NCI-H146 treated with DMSO at 0.1 percent for 48 hours (cell line): ENCODE measurements at regions not wholly inside any gene's neighbourhood (a gene's known extent, or its start where the extent isn't known, plus 50 kb on each side); places are given as distances from the start of the nearest gene placed in this dataset.

ENCODE experiments used
- DNase-seq: peaks from one replicate; lab custom pipeline; 2025; ENCODE audit not compliant: unreplicated experiment; lab: John Stamatoyannopoulos, UW

GRCh38 chr13:84031120-84031519, 148.8 kb upstream of the SLITRK1 start:
- no peak for DNase-seq

DNA sequence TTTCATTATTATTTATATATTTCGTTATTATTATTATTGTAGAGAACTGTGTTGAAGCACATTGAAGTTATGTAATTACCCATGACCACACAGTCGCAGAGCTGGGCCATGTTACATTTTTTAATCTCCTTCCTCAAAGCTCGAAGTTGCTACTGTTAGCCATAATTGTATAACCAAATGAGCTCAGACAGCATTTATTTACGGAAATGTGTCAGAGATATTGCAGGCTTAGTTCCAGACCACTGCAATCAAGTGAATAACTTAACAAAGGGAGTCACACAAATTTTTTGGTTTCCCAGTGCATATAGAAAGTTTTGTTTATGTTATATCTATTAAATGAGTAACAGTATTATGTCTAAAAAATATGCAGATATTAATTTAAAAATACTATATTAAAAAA, 147.1 kb upstream of the SLITRK1 start:
- DNase-seq: no peak

DNA sequence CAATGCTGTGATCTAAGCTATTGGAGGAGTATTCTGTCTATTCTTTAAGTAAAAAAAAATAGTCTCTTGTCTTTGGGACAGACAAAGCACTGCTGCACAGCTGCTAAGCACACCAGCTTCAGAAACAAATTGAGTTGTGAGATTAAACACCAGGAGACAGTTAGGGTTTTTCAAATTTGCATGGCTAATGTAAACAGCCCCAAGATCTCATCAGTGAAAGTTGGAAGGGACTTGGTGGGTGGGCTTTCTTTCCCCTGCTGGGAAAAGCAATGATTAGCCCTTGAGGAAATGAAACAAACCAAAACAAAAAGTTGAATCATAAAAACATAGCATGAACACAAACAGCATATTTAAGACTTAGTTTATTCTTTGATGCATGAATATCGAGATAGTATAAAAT, 143.6 kb upstream of the SLITRK1 start:
- no peak for DNase-seq

DNA sequence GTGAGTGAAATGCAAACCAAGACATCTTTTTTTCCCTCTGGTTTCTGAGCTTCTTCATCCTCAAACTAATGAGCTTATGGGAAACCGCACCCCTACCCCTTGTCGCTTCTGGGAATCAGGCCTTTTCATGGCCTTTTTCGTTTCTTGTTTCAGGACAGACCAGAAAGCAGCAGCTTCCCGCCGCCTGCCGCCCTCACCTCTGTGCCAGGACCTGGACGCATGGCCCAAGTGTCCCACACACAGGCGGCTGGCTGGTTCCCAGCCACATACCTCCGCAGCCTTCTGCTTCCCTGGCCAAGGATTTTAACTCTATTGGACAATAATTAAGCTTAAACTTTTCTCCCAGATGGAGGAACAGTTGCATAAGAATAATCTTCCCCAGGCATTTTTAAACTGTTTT, 114.1 kb upstream of the SLITRK1 start:
- no peak for DNase-seq

GRCh38 chr13:83995930-83996329, 113.7 kb upstream of the SLITRK1 start:
- DNase-seq: no peak

DNA sequence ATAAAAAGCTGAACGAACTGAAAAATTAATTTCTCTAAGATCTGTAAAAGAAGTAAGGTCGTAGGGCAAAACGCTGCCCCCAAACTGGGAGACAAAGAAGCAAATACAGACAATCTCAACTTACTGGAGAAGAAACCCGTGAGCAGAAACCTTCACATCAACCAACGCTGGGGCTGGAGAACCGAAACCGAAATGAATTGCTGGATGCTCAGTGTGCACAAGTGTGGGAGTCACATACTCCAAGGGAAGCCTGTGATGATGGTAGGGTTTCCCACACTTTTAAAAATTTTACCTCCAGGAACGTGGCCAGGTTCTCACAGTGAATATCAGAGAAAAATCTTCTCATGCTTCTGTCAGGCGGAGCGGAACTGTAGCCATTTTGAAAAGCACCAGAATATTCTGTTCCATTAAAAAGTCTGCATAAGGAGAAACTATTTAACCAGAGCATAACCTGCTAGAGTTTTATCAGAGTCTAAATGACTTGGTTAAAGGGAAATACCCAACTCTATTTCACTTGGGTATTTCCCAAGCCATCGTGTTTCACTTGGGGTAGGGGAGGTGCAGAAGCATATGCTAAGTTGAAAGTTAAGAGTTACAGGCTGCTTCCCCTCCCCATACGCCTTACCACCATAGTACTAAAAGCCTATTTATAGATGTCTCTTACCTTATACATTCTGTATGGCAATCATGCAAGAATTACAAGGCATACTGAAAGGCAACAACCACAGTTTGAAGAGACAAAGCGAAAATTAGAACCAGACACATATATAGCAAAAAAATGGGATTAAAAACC, 110.5 kb upstream of the SLITRK1 start:
- no peak for DNase-seq

DNA sequence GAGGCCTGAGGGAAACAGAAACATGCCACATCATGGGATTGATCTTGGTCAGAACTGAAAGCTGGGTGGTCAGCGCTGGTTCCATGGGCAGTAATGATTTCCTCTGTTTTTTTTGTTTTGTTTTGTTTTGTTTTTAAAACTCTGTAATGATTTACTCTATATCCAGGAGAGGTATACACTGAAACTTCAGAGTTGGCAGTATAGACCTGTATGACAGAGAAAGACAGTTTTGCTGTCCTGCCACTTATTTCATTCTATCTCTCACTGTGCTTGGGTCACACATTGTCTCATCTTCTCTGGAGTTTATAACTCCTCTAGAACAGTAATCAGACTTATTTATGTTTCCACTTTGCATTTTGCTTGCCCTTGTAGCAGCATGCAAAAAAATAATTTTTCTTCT, 105.1 kb upstream of the SLITRK1 start:
- DNase-seq: no peak

DNA sequence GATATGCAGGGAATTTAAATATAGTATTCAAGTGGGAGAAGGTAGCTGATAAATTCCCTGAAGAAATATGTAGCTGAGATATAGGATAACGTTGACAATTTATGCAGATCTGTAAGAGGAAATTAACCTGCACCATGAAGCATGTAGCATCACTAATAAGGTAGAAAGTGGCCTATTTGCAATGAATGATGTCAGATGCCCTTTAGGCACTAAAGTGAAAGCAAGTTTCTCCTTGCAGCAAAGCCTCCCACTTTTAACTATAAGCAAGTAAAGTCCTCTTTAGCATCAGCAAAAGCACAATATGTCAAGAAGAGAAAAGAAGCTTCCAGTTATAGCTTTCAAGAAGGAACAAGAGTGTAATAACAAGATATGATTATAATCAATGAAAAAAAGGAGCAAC, 102.5 kb upstream of the SLITRK1 start:
- no peak for DNase-seq

- no peak for DNase-seq
Observed at GRCh38 chr13:83980331-83980730, 98.1 kb upstream of the SLITRK1 start.

GRCh38 chr13:83975655-83976165, 93.4 kb upstream of the SLITRK1 start:
- no peak for DNase-seq

DNA sequence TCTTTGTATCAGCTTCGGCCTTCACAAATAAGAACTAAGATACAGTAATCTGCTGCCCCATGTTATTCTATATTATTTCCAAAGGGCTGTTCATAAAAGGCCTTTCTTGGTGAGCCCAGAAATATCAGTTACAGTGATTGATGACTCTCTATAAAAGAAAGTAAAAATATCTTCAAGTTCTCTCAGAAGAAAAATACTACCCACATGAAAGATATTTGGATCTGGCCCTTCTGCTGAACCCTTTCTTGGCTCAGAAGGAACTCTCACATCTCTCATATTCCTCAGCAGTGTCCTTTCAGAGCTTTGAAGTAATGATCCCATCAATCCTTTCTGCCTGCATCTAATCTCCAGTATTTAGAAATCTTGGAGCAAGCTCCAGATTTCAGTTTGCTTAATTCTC, 76.3 kb upstream of the SLITRK1 start:
- DNase-seq: no peak

- no peak for DNase-seq
Observed at GRCh38 chr13:83955011-83955410, 72.7 kb upstream of the SLITRK1 start.

DNA sequence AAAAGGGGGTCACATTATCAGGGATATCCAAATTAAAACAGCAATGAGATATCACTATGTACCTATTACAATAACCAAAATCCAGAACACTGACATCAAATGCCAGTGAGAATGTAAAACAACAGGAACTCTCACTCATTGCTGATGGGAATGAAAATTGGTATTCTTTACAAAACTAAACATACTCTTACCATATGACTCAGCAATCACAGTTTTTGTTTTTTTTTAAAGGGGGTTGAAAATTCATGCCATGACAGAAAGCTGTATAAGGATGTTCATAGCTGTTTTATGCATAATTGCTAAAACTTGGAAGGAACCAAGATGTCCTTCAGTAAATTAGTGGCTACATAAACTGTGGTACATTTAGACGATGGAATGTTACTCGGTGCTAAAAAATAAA, 71.6 kb upstream of the SLITRK1 start:
- no peak for DNase-seq

GRCh38 chr13:83950293-83950692, 68.0 kb upstream of the SLITRK1 start:
- DNase-seq: no peak

GRCh38 chr13:83943530-83944279, 61.4 kb upstream of the SLITRK1 start:
- no peak for DNase-seq

- DNase-seq: no peak
Observed at GRCh38 chr13:83941701-83942335, 59.5 kb upstream of the SLITRK1 start.

DNA sequence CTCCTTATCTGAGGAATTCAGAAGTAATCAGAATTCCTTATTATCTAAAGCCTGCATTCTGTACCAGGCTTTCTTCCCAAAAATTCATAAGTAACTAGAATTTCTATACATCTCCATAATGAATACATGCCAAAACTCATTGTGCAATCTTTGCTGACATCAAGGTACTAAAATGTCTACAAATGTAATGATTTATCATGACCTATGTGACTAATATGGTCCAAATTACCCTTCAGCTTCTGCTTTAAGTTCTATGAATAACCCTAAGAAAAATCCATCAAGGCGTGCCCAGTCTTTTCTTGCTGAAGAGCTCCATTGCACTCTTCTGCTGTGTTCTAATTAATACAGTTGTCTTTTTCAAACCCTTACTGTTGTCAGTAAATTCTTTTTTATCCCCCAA, 58.5 kb upstream of the SLITRK1 start:
- no peak for DNase-seq

- no peak for DNase-seq
Observed at GRCh38 chr13:83937579-83937978, 55.3 kb upstream of the SLITRK1 start.

DNA sequence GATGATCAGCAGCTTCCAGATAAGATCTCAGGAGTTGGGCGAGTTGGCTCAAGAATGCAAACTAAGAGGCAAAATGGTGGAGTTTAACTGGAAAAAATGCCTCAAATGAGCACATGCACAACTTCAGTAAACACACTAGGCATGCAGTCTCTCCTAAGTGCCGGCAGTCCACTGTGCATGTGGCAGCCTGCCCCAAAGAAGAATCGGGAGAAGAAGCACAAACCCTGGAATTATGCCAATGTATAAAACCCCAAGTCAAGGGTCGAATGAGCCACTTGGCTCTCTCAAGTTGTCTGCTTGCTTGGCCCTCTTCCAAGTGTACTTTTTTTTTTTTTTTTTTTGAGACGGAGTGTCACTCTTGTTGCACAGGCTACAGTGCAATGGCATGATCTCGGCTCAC, 53.3 kb upstream of the SLITRK1 start:
- DNase-seq: no peak
